ENCODE measurements at regions not wholly inside any gene's neighbourhood (a gene's known extent, or its start where the extent isn't known, plus 50 kb on each side); places are given as distances from the start of the nearest gene placed in this dataset.

DNA sequence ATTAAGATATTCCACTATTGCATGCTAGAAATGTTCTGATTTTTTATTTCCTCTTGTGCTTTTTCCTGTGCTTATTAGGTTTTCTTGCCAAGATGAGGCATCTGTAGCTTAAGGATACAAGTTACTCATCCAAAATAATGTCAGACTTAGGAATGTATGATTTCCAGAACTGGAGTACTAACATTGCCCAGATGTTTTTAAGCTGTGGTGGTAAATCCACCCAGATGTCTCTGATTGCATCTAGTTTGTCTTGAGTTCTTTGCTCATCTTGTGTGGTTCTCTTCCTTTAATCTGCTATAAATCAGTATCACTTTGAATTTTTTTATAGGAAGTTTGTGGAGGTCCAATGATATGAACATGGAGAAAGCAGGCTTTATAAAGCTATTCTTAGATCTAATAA is 337.5 kb upstream of the ZNF608 start:
- no peak overlapping the region for H3K9ac ChIP-seq (ENCODE audit: low read depth in 1 of 2, low read length in 2 of 2)
- H3K36me3 ChIP-seq (ENCODE audit: control insufficient read depth in 4 of 4, insufficient read depth in 3 of 4, low read depth in 1 of 4, low read length in 3 of 4): no peaks in the 10 kb centered on the region
- TF ChIP-seq, protein P1, sequence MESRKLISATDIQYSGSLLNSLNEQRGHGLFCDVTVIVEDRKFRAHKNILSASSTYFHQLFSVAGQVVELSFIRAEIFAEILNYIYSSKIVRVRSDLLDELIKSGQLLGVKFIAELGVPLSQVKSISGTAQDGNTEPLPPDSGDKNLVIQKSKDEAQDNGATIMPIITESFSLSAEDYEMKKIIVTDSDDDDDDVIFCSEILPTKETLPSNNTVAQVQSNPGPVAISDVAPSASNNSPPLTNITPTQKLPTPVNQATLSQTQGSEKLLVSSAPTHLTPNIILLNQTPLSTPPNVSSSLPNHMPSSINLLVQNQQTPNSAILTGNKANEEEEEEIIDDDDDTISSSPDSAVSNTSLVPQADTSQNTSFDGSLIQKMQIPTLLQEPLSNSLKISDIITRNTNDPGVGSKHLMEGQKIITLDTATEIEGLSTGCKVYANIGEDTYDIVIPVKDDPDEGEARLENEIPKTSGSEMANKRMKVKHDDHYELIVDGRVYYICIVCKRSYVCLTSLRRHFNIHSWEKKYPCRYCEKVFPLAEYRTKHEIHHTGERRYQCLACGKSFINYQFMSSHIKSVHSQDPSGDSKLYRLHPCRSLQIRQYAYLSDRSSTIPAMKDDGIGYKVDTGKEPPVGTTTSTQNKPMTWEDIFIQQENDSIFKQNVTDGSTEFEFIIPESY (IDR thresholded peaks at IDR 0.05): no peak
- no peak for TF ChIP-seq SP1 (IDR thresholded peaks at IDR 0.05)
- TF ChIP-seq TAF1 (conservative IDR thresholded peaks at IDR 0.05): no peak
- TF ChIP-seq RAD21 (IDR thresholded peaks at IDR 0.05): peak in 1 of 2 donors; percentile 21
- no peak for TF ChIP-seq RXRA (IDR thresholded peaks at IDR 0.05)
- TF ChIP-seq, protein P2, sequence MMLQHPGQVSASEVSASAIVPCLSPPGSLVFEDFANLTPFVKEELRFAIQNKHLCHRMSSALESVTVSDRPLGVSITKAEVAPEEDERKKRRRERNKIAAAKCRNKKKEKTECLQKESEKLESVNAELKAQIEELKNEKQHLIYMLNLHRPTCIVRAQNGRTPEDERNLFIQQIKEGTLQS (IDR thresholded peaks at IDR 0.05): no peak
- no peaks in the 10 kb centered on the region for H3K27me3 ChIP-seq (ENCODE audit: control insufficient read depth in 4 of 4, insufficient read depth in 4 of 4, low read length in 3 of 4)
- H3K27ac ChIP-seq (ENCODE audit: low read depth in 1 of 2, low read length in 2 of 2): no peak overlapping the region
- H3K4me3 ChIP-seq (ENCODE audit: low read depth in 1 of 3, low read length in 3 of 3): no peak overlapping the region
- no peaks in the 10 kb centered on the region for H3K9me3 ChIP-seq (ENCODE audit: control insufficient read depth in 4 of 4, low read length in 3 of 4)
- no peaks in the 10 kb centered on the region for H3K4me1 ChIP-seq (ENCODE audit: control insufficient read depth in 4 of 4, insufficient read depth in 4 of 4, low read length in 3 of 4)
- no peak for DNase-seq (ENCODE audit: low spot score)

DNA sequence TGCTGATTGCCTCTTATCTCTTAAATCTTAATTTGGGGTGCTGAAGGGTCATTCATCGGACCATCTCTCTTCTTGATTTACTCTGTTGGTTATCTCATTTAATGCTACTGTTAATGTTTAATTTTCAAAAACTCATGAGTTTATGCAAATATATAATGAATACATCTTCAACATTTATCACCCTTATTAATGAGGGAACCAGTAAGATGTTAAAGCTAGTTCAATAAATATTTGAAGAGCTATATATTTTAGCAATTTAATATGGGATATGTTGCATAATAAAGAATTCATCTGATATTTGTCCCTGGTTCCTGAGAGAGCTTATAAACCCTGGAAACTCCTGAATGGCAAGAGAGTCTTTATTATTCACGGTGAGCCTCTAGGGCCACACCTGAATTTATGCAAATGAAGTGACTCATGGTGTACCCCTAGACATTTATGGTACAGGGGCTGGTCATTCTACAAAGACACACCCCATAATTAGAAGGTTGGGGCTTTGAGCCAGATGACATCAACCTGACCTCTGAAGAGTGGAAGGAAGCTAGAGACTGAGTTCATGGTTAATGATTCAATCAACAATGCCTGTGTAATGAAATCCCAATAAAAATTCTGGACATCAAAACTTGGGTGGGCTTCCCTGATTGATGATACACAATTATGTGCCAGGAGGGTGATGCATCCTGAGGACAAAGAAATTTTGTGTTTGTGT is 339.5 kb upstream of the ZNF608 start:
- no peak for DNase-seq (ENCODE audit: low spot score)
- Histone ChIP-seq H3K36me3 (ENCODE audit: control insufficient read depth in 4 of 4, insufficient read depth in 3 of 4, low read depth in 1 of 4, low read length in 3 of 4) (no peaks in the 10 kb centered on the region), H3K9me3 (ENCODE audit: control insufficient read depth in 4 of 4, low read length in 3 of 4) (no peaks in the 10 kb centered on the region), H3K27ac (ENCODE audit: low read depth in 1 of 2, low read length in 2 of 2) (no peak overlapping the region), H3K4me1 (ENCODE audit: control insufficient read depth in 4 of 4, insufficient read depth in 4 of 4, low read length in 3 of 4) (no peaks in the 10 kb centered on the region), H3K9ac (ENCODE audit: low read depth in 1 of 2, low read length in 2 of 2) (no peak overlapping the region), H3K4me3 (ENCODE audit: low read depth in 1 of 3, low read length in 3 of 3) (no peak overlapping the region), H3K27me3 (ENCODE audit: control insufficient read depth in 4 of 4, insufficient read depth in 4 of 4, low read length in 3 of 4) (no peaks in the 10 kb centered on the region)
- no peak for TF ChIP-seq RAD21 (IDR thresholded peaks at IDR 0.05)
- TF ChIP-seq, protein P3, sequence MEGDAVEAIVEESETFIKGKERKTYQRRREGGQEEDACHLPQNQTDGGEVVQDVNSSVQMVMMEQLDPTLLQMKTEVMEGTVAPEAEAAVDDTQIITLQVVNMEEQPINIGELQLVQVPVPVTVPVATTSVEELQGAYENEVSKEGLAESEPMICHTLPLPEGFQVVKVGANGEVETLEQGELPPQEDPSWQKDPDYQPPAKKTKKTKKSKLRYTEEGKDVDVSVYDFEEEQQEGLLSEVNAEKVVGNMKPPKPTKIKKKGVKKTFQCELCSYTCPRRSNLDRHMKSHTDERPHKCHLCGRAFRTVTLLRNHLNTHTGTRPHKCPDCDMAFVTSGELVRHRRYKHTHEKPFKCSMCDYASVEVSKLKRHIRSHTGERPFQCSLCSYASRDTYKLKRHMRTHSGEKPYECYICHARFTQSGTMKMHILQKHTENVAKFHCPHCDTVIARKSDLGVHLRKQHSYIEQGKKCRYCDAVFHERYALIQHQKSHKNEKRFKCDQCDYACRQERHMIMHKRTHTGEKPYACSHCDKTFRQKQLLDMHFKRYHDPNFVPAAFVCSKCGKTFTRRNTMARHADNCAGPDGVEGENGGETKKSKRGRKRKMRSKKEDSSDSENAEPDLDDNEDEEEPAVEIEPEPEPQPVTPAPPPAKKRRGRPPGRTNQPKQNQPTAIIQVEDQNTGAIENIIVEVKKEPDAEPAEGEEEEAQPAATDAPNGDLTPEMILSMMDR (IDR thresholded peaks at IDR 0.05; ENCODE audit: low read depth, low read length, missing input control): no peak
- no peak for TF ChIP-seq TAF1 (conservative IDR thresholded peaks at IDR 0.05)
- no peak for TF ChIP-seq FOXA1 (IDR thresholded peaks at IDR 0.05)
- no peak for TF ChIP-seq JUND (IDR thresholded peaks at IDR 0.05)
- TF ChIP-seq, protein P4, sequence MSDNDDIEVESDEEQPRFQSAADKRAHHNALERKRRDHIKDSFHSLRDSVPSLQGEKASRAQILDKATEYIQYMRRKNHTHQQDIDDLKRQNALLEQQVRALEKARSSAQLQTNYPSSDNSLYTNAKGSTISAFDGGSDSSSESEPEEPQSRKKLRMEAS (IDR thresholded peaks at IDR 0.05): no peak
- no peak for TF ChIP-seq HNF4G (IDR thresholded peaks at IDR 0.05)
- TF ChIP-seq FOXA2 (IDR thresholded peaks at IDR 0.05): no peak
- no peak for TF ChIP-seq EGR1 (IDR thresholded peaks at IDR 0.05; ENCODE audit: low read depth in 2 of 2)
- TF ChIP-seq NR2F2 (IDR thresholded peaks at IDR 0.05): no peak
- WGBS: 67% methylated on average over 2 of the region's 2 CpGs

DNA sequence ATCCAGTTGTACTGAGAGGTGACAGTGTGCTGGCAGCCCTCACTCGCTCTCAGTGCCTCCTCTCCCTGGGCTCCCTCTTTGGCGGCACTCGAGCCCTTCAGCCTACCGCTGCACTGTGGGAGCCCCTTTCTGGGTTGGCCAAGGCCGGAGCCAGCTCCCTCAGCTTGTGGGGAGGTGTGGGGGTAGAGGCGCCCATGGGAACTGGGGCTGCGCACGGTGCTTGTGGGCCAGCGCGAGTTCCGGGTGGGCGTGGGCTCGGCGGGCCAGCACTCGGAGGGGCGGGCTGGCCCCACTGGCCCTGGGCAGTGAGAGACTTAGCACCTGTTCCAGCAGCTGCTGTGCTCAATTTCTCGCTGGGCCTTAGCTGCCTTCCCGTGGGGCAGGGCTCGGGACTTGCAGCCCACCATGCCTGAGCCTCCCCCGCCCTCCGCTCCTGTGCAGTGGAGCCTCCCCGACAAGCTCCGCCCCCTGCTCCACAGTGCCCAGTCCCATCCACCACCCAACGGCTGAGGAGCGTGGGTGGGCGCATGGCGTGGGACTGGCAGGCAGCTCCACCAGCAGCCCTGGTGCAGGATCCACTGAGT is 342.2 kb upstream of the ZNF608 start:
- Histone ChIP-seq H3K27me3 (ENCODE audit: control insufficient read depth in 4 of 4, insufficient read depth in 4 of 4, low read length in 3 of 4) (no peaks in the 10 kb centered on the region), H3K36me3 (ENCODE audit: control insufficient read depth in 4 of 4, insufficient read depth in 3 of 4, low read depth in 1 of 4, low read length in 3 of 4) (no peaks in the 10 kb centered on the region), H3K27ac (ENCODE audit: low read depth in 1 of 2, low read length in 2 of 2) (no peak overlapping the region), H3K9me3 (ENCODE audit: control insufficient read depth in 4 of 4, low read length in 3 of 4) (no peaks in the 10 kb centered on the region), H3K9ac (ENCODE audit: low read depth in 1 of 2, low read length in 2 of 2) (no peak overlapping the region), H3K4me1 (ENCODE audit: control insufficient read depth in 4 of 4, insufficient read depth in 4 of 4, low read length in 3 of 4) (no peaks in the 10 kb centered on the region), H3K4me3 (ENCODE audit: low read depth in 1 of 3, low read length in 3 of 3) (no peak overlapping the region)
- DNase-seq (ENCODE audit: low spot score): no peak
- WGBS: 95% methylated on average over 27 of the region's 27 CpGs
- TF ChIP-seq HNF4G (IDR thresholded peaks at IDR 0.05) (no peak), NR2F2 (IDR thresholded peaks at IDR 0.05) (no peak), RAD21 (IDR thresholded peaks at IDR 0.05) (no peak), FOXA2 (IDR thresholded peaks at IDR 0.05) (no peak)
- TF ChIP-seq, protein P5, sequence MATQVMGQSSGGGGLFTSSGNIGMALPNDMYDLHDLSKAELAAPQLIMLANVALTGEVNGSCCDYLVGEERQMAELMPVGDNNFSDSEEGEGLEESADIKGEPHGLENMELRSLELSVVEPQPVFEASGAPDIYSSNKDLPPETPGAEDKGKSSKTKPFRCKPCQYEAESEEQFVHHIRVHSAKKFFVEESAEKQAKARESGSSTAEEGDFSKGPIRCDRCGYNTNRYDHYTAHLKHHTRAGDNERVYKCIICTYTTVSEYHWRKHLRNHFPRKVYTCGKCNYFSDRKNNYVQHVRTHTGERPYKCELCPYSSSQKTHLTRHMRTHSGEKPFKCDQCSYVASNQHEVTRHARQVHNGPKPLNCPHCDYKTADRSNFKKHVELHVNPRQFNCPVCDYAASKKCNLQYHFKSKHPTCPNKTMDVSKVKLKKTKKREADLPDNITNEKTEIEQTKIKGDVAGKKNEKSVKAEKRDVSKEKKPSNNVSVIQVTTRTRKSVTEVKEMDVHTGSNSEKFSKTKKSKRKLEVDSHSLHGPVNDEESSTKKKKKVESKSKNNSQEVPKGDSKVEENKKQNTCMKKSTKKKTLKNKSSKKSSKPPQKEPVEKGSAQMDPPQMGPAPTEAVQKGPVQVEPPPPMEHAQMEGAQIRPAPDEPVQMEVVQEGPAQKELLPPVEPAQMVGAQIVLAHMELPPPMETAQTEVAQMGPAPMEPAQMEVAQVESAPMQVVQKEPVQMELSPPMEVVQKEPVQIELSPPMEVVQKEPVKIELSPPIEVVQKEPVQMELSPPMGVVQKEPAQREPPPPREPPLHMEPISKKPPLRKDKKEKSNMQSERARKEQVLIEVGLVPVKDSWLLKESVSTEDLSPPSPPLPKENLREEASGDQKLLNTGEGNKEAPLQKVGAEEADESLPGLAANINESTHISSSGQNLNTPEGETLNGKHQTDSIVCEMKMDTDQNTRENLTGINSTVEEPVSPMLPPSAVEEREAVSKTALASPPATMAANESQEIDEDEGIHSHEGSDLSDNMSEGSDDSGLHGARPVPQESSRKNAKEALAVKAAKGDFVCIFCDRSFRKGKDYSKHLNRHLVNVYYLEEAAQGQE (IDR thresholded peaks at IDR 0.05): no peak
- TF ChIP-seq, protein P3 (IDR thresholded peaks at IDR 0.05; ENCODE audit: low read depth, low read length, missing input control): no peak
- TF ChIP-seq, protein P2 (IDR thresholded peaks at IDR 0.05): no peak

Data from liver (tissue), 8 donors.